ENCODE measurements at regions not wholly inside any gene's neighbourhood (a gene's known extent, or its start where the extent isn't known, plus 50 kb on each side); places are given as distances from the start of the nearest gene placed in this dataset.
"Not testable (repeated sequence)": the region's sequence is repeated elsewhere in the genome, so short reads cannot be mapped to it uniquely, and the experiment has no call there.

DNA sequence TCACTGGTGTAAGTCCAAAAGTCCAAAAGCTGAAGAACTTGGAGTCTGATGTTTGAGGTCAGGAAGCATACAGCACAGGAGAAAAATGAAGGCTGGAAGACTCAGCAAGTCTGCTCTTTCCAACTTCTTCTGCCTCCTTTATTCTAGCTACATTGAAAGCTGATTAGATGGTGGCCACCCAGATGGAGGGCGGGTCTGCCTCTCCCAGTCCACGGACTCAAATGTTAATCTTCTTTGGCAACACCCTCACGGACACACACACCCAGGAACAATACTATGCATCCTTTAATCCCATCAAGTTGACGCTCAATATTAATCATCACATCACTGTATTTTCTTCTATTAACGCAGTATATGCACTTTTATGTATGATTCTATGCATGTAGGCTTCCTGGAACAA lies 931.6 kb upstream of the GRIA3 start:
- Histone ChIP-seq H3K36me3 (no peaks in the 10 kb centered on the region), H3K27me3 (replicated peaks) (no peaks in the 10 kb centered on the region), H3K4me3 (no peak overlapping the region), H3K9me3 (replicated peaks) (no peaks in the 10 kb centered on the region), H3K4me1 (replicated peaks) (no peaks in the 10 kb centered on the region), H3K27ac (no peak overlapping the region)
- DNase-seq (ENCODE audit: low read depth in 1 of 2, low spot score in 2 of 2): no peak

GRCh38 chrX:122268353-122268752 lies 915.7 kb upstream of the GRIA3 start:
- no peaks in the 10 kb centered on the region for H3K9me3 ChIP-seq (replicated peaks)
- no peaks in the 10 kb centered on the region for H3K36me3 ChIP-seq
- H3K4me1 ChIP-seq (replicated peaks): no peaks in the 10 kb centered on the region
- H3K4me3 ChIP-seq: no peak overlapping the region
- no peak for DNase-seq (ENCODE audit: low read depth in 1 of 2, low spot score in 2 of 2)
- no peak overlapping the region for H3K27ac ChIP-seq
- no peaks in the 10 kb centered on the region for H3K27me3 ChIP-seq (replicated peaks)

DNA sequence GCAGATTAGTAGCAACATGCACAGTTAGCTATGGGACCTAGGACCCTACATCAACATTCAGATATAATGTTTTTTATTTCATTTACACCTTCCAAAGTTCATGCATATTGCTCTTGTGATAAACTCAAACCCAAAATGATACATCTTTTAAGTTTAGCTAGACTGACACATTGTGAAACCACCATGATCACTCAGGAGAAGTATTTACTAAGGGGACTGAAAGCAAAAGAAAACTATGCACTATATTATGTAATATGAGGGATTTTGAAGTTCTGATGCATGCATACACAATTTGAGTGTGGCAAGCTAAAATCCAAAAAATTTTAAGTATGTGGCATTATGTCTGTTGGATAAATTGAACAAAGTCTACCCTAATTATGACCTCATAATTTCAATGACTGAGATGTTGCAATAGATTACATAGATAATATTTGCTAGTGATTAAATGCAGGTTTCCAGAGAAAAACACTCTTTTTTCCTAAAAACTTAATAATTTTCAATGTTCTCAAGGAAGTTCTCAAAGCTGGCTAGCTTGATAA lies 914.8 kb upstream of the GRIA3 start:
- no peaks in the 10 kb centered on the region for H3K36me3 ChIP-seq
- H3K27ac ChIP-seq: no peak overlapping the region
- no peaks in the 10 kb centered on the region for H3K4me1 ChIP-seq (replicated peaks)
- no peak overlapping the region for H3K4me3 ChIP-seq
- no peaks in the 10 kb centered on the region for H3K27me3 ChIP-seq (replicated peaks)
- no peak for DNase-seq (ENCODE audit: low read depth in 1 of 2, low spot score in 2 of 2)
- no peaks in the 10 kb centered on the region for H3K9me3 ChIP-seq (replicated peaks)

GRCh38 chrX:122270809-122271494 lies 913.1 kb upstream of the GRIA3 start:
- DNase-seq (ENCODE audit: low read depth in 1 of 2, low spot score in 2 of 2): no peak
- Histone ChIP-seq H3K4me3 (no peak overlapping the region), H3K9me3 (replicated peaks) (no peaks in the 10 kb centered on the region), H3K36me3 (no peaks in the 10 kb centered on the region), H3K27ac (no peak overlapping the region), H3K4me1 (replicated peaks) (no peaks in the 10 kb centered on the region), H3K27me3 (replicated peaks) (no peaks in the 10 kb centered on the region)

DNA sequence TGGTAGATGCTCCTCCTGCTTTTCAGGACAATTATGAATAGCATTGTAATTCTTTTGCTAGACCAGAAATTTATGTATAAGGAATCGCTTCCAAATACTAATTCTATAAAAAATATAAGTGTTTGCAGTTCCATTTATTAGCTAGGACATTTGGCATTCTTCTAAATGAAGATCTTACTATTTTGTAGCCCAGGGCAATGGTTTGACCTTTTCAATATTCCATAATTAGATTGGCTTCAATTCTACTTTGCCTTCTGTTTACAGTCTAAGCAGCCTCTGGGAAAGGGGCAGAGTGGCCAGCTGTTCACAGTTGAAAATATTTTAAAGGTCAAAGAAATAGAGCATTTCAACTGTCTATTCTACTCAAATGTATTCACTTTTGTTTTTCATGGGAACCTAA lies 912.1 kb upstream of the GRIA3 start:
- no peak overlapping the region for H3K4me3 ChIP-seq
- no peak for DNase-seq (ENCODE audit: low read depth in 1 of 2, low spot score in 2 of 2)
- no peaks in the 10 kb centered on the region for H3K4me1 ChIP-seq (replicated peaks)
- no peak overlapping the region for H3K27ac ChIP-seq
- no peaks in the 10 kb centered on the region for H3K27me3 ChIP-seq (replicated peaks)
- no peaks in the 10 kb centered on the region for H3K36me3 ChIP-seq
- H3K9me3 ChIP-seq (replicated peaks): no peaks in the 10 kb centered on the region

GRCh38 chrX:122279746-122280145 lies 904.3 kb upstream of the GRIA3 start:
- DNase-seq (ENCODE audit: low read depth in 1 of 2, low spot score in 2 of 2): no peak
- no peak overlapping the region for H3K27ac ChIP-seq
- H3K9me3 ChIP-seq (replicated peaks): no peaks in the 10 kb centered on the region
- no peaks in the 10 kb centered on the region for H3K27me3 ChIP-seq (replicated peaks)
- H3K4me3 ChIP-seq: no peak overlapping the region
- H3K36me3 ChIP-seq: no peaks in the 10 kb centered on the region
- no peaks in the 10 kb centered on the region for H3K4me1 ChIP-seq (replicated peaks)

GRCh38 chrX:122299822-122300221 lies 884.3 kb upstream of the GRIA3 start:
- H3K36me3 ChIP-seq; H3K4me1 ChIP-seq (replicated peaks); H3K27ac ChIP-seq; H3K27me3 ChIP-seq (replicated peaks); DNase-seq (ENCODE audit: low read depth in 1 of 2, low spot score in 2 of 2); H3K4me3 ChIP-seq; H3K9me3 ChIP-seq (replicated peaks): not testable (repeated sequence)

DNA sequence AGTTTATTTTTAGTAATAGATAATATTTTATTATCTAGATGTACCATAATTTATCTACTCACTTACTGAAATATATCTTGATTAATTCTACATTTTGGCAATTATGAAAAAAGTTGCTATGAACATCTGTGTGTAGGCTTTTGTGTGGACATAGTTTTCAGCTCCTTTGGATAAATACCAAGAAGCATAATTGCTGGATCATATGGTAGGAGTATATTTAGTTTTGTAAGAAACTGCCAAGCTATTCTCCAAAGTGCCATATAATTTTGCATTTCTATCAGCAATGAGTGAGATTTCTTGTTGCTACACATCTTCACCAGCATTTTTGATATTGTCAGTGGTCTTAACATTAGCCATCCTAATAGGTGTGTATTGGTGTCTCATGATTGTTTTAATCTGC lies 882.6 kb upstream of the GRIA3 start:
- Histone ChIP-seq H3K4me1 (replicated peaks) (no peaks in the 10 kb centered on the region), H3K9me3 (replicated peaks) (no peaks in the 10 kb centered on the region), H3K27ac (no peak overlapping the region), H3K4me3 (no peak overlapping the region), H3K27me3 (replicated peaks) (no peaks in the 10 kb centered on the region), H3K36me3 (no peaks in the 10 kb centered on the region)
- DNase-seq (ENCODE audit: low read depth in 1 of 2, low spot score in 2 of 2): no peak

DNA sequence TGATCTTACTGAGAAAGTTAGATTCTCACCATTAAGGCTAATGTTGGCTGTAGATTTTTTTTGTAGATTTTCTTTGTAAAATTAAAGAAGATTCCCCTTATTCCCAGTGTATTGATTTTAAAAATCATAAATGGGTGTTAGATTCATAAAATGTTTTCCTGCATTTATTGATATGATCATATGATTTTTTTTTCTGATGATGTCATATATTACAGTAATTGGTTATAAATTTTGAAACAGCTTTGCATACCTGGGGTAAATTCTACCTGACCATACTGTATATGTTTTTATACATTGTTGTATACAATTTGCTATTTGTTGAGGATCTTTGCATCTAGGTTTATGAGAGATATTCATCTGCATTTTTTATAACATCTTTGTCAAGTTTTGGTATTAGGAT lies 880.3 kb upstream of the GRIA3 start:
- Histone ChIP-seq H3K4me1 (replicated peaks) (no peaks in the 10 kb centered on the region), H3K9me3 (replicated peaks) (no peaks in the 10 kb centered on the region), H3K4me3 (no peak overlapping the region), H3K27ac (no peak overlapping the region), H3K36me3 (no peaks in the 10 kb centered on the region), H3K27me3 (replicated peaks) (no peaks in the 10 kb centered on the region)
- no peak for DNase-seq (ENCODE audit: low read depth in 1 of 2, low spot score in 2 of 2)

DNA sequence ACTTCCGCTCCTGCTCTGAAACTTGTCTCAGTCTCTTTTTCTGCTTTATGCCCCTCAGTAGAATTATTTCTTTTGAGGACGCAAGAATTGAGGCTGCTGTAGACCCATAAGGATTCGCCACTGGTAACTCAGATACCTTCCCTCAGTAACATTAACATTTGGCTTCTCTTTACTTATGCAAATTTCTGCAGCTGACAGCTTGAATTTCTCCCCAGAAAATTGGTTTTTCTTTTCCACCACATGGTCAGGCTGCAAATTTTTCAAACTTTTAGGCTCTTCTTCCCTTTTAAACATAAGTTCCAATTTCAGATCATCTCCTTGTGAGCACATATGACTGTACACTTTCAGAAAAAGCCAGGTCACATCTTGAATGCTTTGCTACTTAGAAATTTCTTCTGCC lies 839.3 kb upstream of the GRIA3 start:
- H3K27me3 ChIP-seq (replicated peaks): no peaks in the 10 kb centered on the region
- H3K4me3 ChIP-seq: no peak overlapping the region
- H3K4me1 ChIP-seq (replicated peaks): no peaks in the 10 kb centered on the region
- no peaks in the 10 kb centered on the region for H3K9me3 ChIP-seq (replicated peaks)
- no peak for DNase-seq (ENCODE audit: low read depth in 1 of 2, low spot score in 2 of 2)
- H3K36me3 ChIP-seq: no peaks in the 10 kb centered on the region
- no peak overlapping the region for H3K27ac ChIP-seq

- Histone ChIP-seq H3K36me3 (no peaks in the 10 kb centered on the region), H3K27ac (no peak overlapping the region), H3K4me1 (replicated peaks) (no peaks in the 10 kb centered on the region), H3K4me3 (no peak overlapping the region), H3K9me3 (replicated peaks) (no peaks in the 10 kb centered on the region), H3K27me3 (replicated peaks) (no peaks in the 10 kb centered on the region)
- no peak for DNase-seq (ENCODE audit: low read depth in 1 of 2, low spot score in 2 of 2)
Observed at GRCh38 chrX:122363112-122363795, 820.8 kb upstream of the GRIA3 start.

DNA sequence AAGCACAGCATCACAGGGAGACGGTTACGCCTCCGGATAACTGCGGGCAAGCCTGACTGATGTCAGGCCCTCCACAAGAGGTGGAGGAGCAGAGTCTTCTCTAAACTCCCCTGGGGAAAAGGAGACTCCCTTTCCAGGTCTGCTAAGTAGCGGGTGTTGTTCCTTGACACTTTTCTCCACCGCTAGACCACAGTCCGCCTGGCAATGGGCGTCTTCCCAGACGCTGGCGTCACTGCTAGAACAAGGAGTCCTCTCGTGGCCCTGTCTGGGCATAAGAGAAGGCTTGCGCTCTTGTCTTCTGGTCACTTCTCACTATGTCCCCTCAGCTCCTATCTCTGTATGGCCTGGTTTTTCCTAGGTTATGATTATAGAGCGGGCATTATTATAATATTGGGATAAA lies 808.5 kb upstream of the GRIA3 start:
- not testable (repeated sequence) for H3K36me3 ChIP-seq

DNA sequence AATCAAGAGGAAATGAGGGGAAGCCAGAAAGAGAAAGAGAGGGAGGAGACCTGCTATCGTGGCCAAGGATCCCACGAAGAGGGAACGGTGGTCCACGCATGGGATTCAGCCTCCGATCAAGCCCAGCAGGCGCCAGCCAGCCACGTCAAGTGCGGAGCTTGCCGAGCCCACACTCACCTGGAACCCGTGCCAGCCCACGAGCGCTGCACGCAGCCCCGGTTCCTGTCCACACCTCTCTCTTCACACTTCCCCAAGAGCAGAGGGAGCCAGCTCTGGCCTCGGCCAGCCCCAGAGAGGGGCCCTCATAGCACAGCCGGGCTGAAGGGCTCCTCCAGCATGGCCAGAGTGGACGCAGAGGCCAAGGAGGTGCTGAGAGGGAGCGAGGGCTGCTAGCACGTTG lies 795.1 kb upstream of the GRIA3 start:
- no peak for DNase-seq (ENCODE audit: low read depth in 1 of 2, low spot score in 2 of 2)
- no peaks in the 10 kb centered on the region for H3K4me1 ChIP-seq (replicated peaks)
- H3K27me3 ChIP-seq (replicated peaks): no peaks in the 10 kb centered on the region
- H3K9me3 ChIP-seq (replicated peaks): no peaks in the 10 kb centered on the region
- H3K4me3 ChIP-seq: no peak overlapping the region
- no peak overlapping the region for H3K27ac ChIP-seq
- H3K36me3 ChIP-seq: no peaks in the 10 kb centered on the region

More for the DNA sequence above, 808.5 kb upstream of the GRIA3 start:
- H3K27me3 ChIP-seq (replicated peaks); H3K4me3 ChIP-seq; H3K9me3 ChIP-seq (replicated peaks); DNase-seq (ENCODE audit: low read depth in 1 of 2, low spot score in 2 of 2); H3K4me1 ChIP-seq (replicated peaks); H3K27ac ChIP-seq: not testable (repeated sequence)

DNA sequence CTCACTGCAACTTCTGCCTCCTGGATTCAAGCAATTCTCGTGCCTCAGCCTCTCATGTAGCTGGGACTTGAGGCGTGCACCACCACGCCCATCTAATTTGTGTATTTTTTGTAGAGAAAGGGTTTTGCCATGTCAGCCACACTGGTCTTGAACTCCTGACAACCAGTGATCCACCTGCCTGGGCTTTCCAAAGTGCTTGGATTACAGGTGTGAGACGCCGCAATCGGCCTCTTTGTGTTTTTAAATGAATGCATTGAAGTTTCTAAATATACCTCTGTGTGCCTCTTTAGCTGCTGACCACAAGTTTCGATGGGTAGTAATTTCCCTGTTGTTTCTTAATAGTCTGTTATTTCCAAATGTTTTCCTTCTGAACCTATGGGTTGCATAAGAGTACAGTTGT lies 765.3 kb upstream of the GRIA3 start:
- Histone ChIP-seq H3K27me3 (replicated peaks) (no peaks in the 10 kb centered on the region), H3K4me1 (replicated peaks) (no peaks in the 10 kb centered on the region), H3K27ac (no peak overlapping the region), H3K36me3 (no peaks in the 10 kb centered on the region), H3K4me3 (no peak overlapping the region), H3K9me3 (replicated peaks) (no peaks in the 10 kb centered on the region)
- DNase-seq (ENCODE audit: low read depth in 1 of 2, low spot score in 2 of 2): no peak
